ENCODE measurements at regions not wholly inside any gene's neighbourhood (a gene's known extent, or its start where the extent isn't known, plus 50 kb on each side); places are given as distances from the start of the nearest gene placed in this dataset.

GRCh38 chr6:166826264-166826663, 130.1 kb downstream of the RNASET2 start:
- Mint-ChIP-seq H3K27ac (no peak overlapping the region), H3K4me1 (no peaks in the 10 kb centered on the region), H3K9me3 (no peaks in the 10 kb centered on the region), H3K27me3 (no peaks in the 10 kb centered on the region), H3K4me3 (no peak overlapping the region), H3K36me3 (ENCODE audit: low read depth) (no peaks in the 10 kb centered on the region)
- DNase-seq (no peak), ATAC-seq (no peak)

DNA sequence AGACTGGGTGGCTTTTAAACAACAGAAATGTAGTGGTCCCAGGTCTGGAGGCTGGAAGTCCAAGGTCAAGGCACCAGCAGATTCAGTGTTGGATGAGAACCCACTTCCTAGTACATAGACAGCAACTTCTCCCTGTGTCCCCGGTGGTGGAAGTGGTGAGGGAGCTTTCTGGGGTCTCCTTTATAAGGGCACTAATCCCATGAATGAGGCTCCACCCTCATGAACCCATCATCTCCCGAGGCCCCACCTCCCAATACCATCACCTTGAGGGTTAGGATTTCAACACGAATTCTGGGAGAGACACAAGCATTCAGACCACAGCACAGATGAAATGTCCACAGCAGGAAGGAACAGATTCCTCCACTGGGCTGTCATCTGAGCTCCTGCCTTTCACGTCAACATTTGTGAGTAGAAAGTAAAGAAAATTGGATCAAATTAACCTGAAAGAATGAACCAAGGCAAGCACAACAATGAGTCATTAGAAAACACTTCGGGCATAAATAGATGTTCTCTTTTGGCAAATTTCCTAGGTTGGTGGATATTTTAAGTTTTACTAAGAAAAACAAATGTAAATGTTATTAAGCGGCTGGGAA, 130.7 kb downstream of the RNASET2 start:
- no peak for DNase-seq
- Mint-ChIP-seq H3K27me3 (no peaks in the 10 kb centered on the region), H3K36me3 (ENCODE audit: low read depth) (no peaks in the 10 kb centered on the region), H3K9me3 (no peaks in the 10 kb centered on the region), H3K4me3 (no peak overlapping the region), H3K4me1 (no peaks in the 10 kb centered on the region), H3K27ac (no peak overlapping the region)
- no peak for ATAC-seq

DNA sequence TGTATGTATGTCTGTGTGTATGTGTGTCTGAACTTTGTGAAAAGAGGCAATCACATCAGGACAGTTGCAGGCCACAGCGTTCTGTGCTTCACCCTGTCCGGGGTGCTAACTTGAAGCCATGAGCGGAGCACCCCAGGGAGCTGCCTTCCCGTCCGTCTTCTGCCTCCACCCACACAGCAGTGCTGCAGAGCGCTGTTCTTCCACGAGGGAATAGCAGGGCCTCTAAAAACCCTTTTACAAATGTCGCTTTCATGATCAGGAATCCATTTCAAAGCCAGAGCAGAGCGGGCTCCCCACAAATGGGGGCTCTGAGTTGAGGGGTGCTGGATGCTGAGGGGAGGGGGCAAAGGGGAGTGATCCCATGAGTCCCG, 131.5 kb downstream of the RNASET2 start:
- ATAC-seq (no peak), DNase-seq (no peak)
- Mint-ChIP-seq H3K36me3 (ENCODE audit: low read depth) (no peaks in the 10 kb centered on the region), H3K4me3 (no peak overlapping the region), H3K27me3 (no peaks in the 10 kb centered on the region), H3K9me3 (no peaks in the 10 kb centered on the region), H3K4me1 (no peaks in the 10 kb centered on the region), H3K27ac (no peak overlapping the region)

- H3K27ac Mint-ChIP-seq: no peak overlapping the region
- ATAC-seq (no peak), DNase-seq (no peak)
- H3K4me3 Mint-ChIP-seq: no peak overlapping the region
- H3K36me3 Mint-ChIP-seq (ENCODE audit: low read depth): no peaks in the 10 kb centered on the region
- H3K4me1 Mint-ChIP-seq: no peaks in the 10 kb centered on the region
- H3K27me3 Mint-ChIP-seq: no peaks in the 10 kb centered on the region
- H3K9me3 Mint-ChIP-seq: no peaks in the 10 kb centered on the region
Measured at GRCh38 chr6:166824146-166824879, 132.0 kb downstream of the RNASET2 start.

- H3K27me3 Mint-ChIP-seq: no peaks in the 10 kb centered on the region
- no peak overlapping the region for H3K4me3 Mint-ChIP-seq
- H3K36me3 Mint-ChIP-seq (ENCODE audit: low read depth): no peaks in the 10 kb centered on the region
- no peak overlapping the region for H3K27ac Mint-ChIP-seq
- H3K4me1 Mint-ChIP-seq: no peaks in the 10 kb centered on the region
- H3K9me3 Mint-ChIP-seq: no peaks in the 10 kb centered on the region
- no peak for DNase-seq
- no peak for ATAC-seq
Measured at GRCh38 chr6:166822609-166823008, 133.7 kb downstream of the RNASET2 start.

GRCh38 chr6:166820483-166820882, 135.9 kb downstream of the RNASET2 start:
- H3K4me1 Mint-ChIP-seq: no peaks in the 10 kb centered on the region
- DNase-seq: no peak
- H3K27me3 Mint-ChIP-seq: no peaks in the 10 kb centered on the region
- no peak for ATAC-seq
- no peak overlapping the region for H3K4me3 Mint-ChIP-seq
- H3K9me3 Mint-ChIP-seq: no peaks in the 10 kb centered on the region
- H3K36me3 Mint-ChIP-seq (ENCODE audit: low read depth): no peaks in the 10 kb centered on the region
- H3K27ac Mint-ChIP-seq: no peak overlapping the region

DNA sequence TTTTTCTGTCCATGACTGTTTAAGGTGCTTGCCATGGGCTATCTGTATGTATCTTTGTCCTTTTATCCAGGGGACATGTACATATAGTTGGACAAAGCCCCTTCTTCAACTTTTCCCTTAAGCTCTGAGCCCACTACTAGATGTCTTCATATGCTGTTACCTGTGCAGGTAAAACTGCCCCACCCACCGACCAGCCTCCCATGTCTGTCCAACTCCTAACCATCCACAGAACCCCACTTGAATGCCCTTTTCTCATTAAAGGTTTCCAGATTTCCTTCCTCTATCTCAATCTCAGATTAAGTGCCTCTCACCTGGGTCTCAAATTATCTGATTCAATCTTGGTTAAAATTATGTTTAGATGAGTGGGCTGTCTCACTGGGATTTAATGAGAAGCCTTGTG, 136.3 kb downstream of the RNASET2 start:
- H3K27ac Mint-ChIP-seq: no peak overlapping the region
- no peak overlapping the region for H3K4me3 Mint-ChIP-seq
- H3K4me1 Mint-ChIP-seq: no peaks in the 10 kb centered on the region
- no peaks in the 10 kb centered on the region for H3K27me3 Mint-ChIP-seq
- DNase-seq (no peak), ATAC-seq (no peak)
- no peaks in the 10 kb centered on the region for H3K36me3 Mint-ChIP-seq (ENCODE audit: low read depth)
- H3K9me3 Mint-ChIP-seq: no peaks in the 10 kb centered on the region

GRCh38 chr6:166815629-166816028, 140.7 kb downstream of the RNASET2 start:
- no peaks in the 10 kb centered on the region for H3K9me3 Mint-ChIP-seq
- H3K36me3 Mint-ChIP-seq (ENCODE audit: low read depth): no peaks in the 10 kb centered on the region
- no peaks in the 10 kb centered on the region for H3K4me1 Mint-ChIP-seq
- H3K4me3 Mint-ChIP-seq: no peak overlapping the region
- no peak overlapping the region for H3K27ac Mint-ChIP-seq
- H3K27me3 Mint-ChIP-seq: no peaks in the 10 kb centered on the region
- no peak for ATAC-seq
- no peak for DNase-seq

GRCh38 chr6:166814390-166814789, 142.0 kb downstream of the RNASET2 start:
- ATAC-seq (no peak), DNase-seq (no peak)
- Mint-ChIP-seq H3K36me3 (ENCODE audit: low read depth) (no peaks in the 10 kb centered on the region), H3K4me3 (no peak overlapping the region), H3K27ac (no peak overlapping the region), H3K9me3 (no peaks in the 10 kb centered on the region), H3K27me3 (no peaks in the 10 kb centered on the region), H3K4me1 (no peaks in the 10 kb centered on the region)

GRCh38 chr6:166813461-166813860, 142.9 kb downstream of the RNASET2 start:
- Mint-ChIP-seq H3K4me3 (no peak overlapping the region), H3K4me1 (no peaks in the 10 kb centered on the region), H3K36me3 (ENCODE audit: low read depth) (no peaks in the 10 kb centered on the region), H3K27me3 (no peaks in the 10 kb centered on the region), H3K27ac (no peak overlapping the region), H3K9me3 (no peaks in the 10 kb centered on the region)
- DNase-seq: no peak
- no peak for ATAC-seq

- peaks cover 18% of the 10 kb centered on the region for H3K9me3 Mint-ChIP-seq
- no peaks in the 10 kb centered on the region for H3K4me1 Mint-ChIP-seq
- H3K36me3 Mint-ChIP-seq (ENCODE audit: low read depth): peaks cover 9% of the 10 kb centered on the region
- DNase-seq (no peak), ATAC-seq (no peak)
- no peak overlapping the region for H3K4me3 Mint-ChIP-seq
- no peak overlapping the region for H3K27ac Mint-ChIP-seq
- no peaks in the 10 kb centered on the region for H3K27me3 Mint-ChIP-seq
Measured at GRCh38 chr6:166810864-166811263, 145.5 kb downstream of the RNASET2 start.

DNA sequence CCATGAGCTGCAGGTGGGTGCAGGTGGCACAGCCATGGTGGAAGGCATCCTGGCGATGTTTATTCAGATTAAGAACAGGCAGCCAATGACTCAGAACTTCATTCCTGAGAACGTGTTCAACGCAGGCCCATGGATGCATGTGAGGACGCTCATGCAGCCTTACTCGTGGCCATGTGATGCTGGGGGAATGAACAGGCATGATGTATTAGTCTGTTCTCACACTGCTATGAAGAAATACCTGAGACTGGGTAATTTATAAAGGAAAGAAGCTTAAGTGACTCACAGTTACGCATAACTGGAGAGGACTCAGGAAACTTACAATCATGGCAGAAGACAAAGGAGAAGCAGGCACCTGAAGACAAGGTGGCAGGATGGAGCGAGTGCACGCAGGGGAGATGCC, 146.6 kb downstream of the RNASET2 start:
- Mint-ChIP-seq H3K27ac (no peak overlapping the region), H3K27me3 (no peaks in the 10 kb centered on the region), H3K36me3 (ENCODE audit: low read depth) (peaks cover 13% of the 10 kb centered on the region), H3K4me3 (no peak overlapping the region), H3K4me1 (no peaks in the 10 kb centered on the region), H3K9me3 (peaks cover 30% of the 10 kb centered on the region)
- DNase-seq (no peak), ATAC-seq (no peak)

DNA sequence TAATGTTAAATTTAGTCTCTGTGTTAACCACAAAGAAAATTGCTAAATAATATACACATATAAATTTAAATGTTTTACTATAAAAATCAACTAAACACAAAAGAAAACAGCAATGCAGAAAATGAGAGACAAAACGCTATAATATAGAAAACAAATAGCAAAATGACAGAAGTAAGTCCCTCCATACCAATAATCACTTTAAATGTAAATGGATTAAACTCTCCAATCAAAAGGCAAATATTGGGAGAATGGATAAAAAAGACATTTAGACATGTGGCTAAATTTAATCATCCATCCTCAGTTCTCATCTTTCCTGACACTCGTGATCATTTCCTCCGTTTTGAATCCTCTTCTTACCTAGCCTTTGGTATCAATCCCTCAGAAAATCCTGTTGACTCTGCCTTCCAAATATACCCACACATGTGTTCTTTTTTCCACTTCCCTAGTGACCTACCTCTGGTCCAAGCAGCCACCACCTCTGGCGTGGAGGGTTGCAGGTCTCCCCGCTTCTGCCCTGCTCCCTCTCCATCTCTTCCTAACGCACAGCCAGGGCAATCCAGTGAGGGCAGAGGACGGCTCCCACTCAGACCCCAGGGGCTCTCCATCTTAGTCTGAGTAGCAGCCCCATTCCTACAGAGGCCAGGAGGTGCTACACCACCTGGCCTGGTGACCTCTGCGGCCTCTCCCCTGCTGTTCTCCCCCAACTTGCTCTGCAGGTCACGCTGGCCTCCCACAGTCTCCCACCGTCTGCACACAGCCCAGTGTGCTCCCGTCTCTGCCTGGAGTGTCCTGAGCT, 149.2 kb downstream of the RNASET2 start:
- Mint-ChIP-seq H3K9me3 (peaks cover 32% of the 10 kb centered on the region), H3K27me3 (no peaks in the 10 kb centered on the region), H3K27ac (no peak overlapping the region), H3K36me3 (ENCODE audit: low read depth) (peaks cover 13% of the 10 kb centered on the region), H3K4me3 (no peak overlapping the region), H3K4me1 (no peaks in the 10 kb centered on the region)
- DNase-seq (no peak), ATAC-seq (no peak)

DNA sequence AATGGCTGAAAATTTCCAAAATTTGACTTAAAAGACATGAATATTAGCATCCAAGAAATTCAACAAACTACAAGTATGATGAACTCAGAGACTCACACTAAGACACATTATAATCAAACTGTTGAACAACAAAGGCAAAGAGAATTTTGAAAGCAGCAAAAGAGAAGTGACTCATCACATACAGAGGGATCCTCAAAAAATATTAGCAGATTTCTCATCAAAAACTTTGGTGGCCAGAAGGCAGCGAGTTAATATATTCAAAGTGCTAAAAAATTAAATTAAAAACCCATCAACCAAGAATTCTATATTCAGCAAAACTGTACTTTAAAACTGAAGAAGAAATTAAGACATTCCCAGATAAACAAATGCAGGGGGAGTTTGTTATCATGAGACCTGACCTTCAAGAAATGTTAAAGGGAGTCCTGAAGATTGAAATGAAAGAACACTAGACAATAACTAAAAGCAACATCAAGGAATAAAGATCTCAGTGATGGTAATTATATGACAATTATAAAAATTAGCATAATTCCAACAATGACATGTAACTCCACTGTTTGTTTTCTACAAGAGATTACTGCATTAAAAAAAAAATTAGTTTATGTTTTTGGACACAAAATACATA, 150.0 kb downstream of the RNASET2 start:
- Mint-ChIP-seq H3K4me3 (no peak overlapping the region), H3K36me3 (ENCODE audit: low read depth) (peaks cover 13% of the 10 kb centered on the region), H3K9me3 (peaks cover 32% of the 10 kb centered on the region), H3K4me1 (no peaks in the 10 kb centered on the region), H3K27me3 (no peaks in the 10 kb centered on the region), H3K27ac (no peak overlapping the region)
- DNase-seq (no peak), ATAC-seq (no peak)

GRCh38 chr6:166803471-166803870, 152.9 kb downstream of the RNASET2 start:
- no peak overlapping the region for H3K27ac Mint-ChIP-seq
- DNase-seq: no peak
- ATAC-seq: no peak
- peaks cover 1% of the 10 kb centered on the region for H3K27me3 Mint-ChIP-seq
- no peaks in the 10 kb centered on the region for H3K4me1 Mint-ChIP-seq
- peaks cover 13% of the 10 kb centered on the region for H3K36me3 Mint-ChIP-seq (ENCODE audit: low read depth)
- peaks cover 32% of the 10 kb centered on the region for H3K9me3 Mint-ChIP-seq
- H3K4me3 Mint-ChIP-seq: no peak overlapping the region
